Activated naive CD4-positive, alpha-beta T cell treated with anti-CD3 and anti-CD28 coated beads, Interleukin-2, amount 50 U/mL, for 16 hours (primary cell): ENCODE measurements at regions not wholly inside any gene's neighbourhood (a gene's known extent, or its start where the extent isn't known, plus 50 kb on each side); places are given as distances from the start of the nearest gene placed in this dataset.

Experiments used
- DNase-seq: peaks from one replicate; pipeline ENCODE4 v3.0.0-alpha.2; 2020

DNA sequence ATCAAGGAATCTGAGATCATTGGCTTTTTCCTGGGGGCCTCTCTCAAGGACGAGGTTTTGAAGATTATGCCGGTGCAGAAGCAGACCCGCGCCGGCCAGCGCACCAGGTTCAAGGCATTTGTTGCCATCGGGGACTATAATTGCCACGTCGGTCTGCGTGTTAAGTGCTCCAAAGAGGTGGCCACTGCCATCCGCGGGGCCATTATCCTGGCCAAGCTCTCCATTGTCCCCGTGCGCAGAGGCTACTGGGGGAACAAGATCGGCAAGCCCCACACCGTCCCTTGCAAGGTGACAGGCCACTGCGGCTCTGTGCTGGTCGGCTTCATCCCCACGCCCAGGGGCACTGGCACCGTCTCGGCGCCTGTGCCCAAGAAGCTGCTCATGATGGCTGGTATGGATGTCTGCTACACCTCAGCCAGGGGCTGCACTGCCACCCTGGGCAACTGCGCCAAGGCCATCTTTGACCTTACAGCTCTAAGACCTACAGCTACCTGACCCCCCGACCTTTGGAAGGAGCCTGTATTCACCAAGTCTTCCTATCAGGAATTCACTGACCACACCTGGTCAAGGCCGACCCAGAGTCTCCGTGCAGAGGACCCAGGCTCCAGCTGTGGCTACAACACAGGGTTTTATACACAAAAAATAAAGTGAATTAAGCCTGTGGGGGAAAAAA, 141.8 kb downstream of the SOCS6 start:
- DNase-seq: no peak

DNA sequence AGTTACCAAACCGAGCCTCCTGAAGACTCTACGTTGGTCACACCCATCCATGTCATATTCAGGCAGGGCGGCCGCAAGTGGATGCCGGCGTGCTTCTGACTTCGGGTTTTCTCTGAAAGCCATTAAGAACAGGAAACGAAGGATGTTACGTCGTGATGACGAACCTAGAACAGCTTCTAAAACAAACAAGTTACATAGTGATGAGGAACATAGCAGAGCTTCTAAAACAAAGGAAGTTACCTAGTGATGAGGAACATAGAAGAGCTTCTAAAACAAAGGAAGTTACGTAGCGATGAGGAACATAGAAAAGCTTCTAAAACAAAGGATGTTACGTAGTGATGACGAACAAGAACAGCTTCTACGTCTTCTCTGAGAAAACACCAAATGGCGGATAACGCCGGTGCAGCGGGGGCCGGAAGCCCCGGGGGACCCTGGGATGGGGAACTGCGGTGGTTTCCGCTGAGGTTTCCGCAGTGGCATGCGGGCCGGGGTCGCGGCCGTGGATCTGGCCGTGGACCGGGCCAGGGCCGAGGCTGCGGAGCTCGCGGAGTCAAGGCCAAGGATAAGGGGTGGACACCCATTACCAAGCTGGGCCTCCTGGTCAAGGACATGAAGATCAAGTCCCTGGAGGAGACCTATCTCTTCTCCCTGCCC, 141.1 kb downstream of the SOCS6 start:
- DNase-seq: no peak

DNA sequence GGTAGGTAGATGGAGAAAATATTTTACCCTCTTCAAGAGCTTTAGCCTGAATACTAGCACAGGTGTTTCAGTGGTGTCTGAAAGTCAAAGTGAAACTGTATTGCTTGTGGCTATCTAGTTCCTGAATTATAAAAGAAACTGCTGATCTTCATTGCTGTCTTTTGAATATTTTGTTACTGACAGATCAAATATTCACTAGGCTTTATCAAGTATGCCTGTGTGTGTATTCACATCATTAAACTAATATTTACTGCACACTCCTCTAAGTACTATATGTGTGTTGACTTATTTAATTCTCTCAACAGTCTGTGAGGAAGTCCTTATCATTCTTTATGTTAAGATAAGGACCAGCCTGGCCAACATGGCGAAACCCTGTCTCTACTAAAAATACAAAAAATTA, 139.6 kb downstream of the SOCS6 start:
- DNase-seq: no peak

DNA sequence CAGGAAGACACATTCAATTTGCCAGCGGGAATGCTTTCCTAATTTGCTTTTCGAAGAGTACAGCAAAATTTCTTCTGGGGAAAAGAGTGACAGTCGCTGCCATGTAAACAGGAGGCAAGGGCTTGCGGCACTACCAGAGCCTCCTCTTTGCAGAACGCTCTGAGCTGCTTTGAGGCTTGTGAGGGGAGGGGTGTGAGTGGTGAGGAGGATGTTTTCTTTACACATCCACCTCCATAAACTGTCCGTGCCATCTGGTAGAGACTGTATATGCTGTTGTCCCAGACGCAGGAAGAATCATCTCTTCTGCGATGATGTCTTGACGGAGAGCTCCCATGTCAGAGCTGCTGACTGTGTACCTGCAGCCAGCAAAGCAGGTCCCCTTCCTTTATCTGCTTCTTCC, 138.0 kb downstream of the SOCS6 start:
- DNase-seq: no peak

DNA sequence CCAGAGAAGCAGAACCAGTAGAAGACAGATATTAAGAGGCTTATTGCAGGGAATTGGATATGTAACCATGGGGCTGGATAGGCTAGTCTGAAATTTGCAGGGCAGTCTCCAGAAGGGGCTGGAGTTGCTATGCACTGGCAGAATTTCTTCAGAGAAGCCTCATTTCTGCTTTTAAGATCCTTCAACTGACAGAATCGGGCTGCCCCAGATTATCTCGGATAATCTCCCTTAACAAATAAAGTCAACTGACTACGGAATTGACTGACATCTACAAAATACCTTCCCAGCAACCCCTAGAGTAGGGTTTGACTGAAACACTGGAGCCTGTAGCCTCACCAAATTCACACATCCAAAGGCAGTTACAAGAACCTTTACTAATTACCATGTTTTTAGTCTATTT, 136.4 kb downstream of the SOCS6 start:
- DNase-seq: no peak

DNA sequence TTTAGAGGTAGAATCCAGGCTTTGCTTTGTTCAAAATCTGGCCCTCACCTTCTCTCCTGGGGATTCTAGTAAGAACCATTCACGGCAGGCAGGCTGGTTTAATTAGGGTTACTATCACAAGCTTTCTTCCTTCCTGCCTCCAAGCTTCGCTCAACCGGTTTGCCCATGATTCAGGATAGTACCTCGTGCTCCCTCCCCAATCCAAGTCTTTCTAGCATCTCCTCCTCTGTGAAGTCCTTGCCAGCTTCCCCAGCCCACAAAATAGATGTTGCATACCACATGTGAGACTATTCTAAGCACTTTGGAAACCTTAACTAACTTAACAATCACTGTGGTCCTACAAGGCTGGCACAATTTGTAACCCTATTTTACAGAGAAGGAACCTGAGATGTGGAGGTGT, 135.1 kb downstream of the SOCS6 start:
- DNase-seq: no peak

DNA sequence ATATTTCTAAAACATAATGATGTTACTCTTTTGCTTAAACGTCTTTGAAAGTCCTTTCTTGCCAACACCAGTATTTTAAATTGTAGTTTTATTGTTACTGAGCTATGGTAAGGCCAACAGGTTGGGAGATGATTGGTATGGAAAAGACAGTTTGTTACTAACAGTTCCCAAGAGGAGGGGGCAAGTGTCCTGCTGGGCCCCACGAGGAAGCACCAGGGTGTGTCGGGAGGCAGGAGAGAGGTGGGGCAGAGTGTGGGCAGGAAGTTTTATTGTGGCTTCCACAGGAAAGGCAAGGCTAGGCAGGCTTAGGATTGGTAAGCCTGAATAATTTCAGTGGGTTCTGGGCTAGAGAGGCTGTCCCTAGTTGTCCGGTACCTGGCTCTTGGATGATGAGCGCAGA, 134.3 kb downstream of the SOCS6 start:
- DNase-seq: no peak

DNA sequence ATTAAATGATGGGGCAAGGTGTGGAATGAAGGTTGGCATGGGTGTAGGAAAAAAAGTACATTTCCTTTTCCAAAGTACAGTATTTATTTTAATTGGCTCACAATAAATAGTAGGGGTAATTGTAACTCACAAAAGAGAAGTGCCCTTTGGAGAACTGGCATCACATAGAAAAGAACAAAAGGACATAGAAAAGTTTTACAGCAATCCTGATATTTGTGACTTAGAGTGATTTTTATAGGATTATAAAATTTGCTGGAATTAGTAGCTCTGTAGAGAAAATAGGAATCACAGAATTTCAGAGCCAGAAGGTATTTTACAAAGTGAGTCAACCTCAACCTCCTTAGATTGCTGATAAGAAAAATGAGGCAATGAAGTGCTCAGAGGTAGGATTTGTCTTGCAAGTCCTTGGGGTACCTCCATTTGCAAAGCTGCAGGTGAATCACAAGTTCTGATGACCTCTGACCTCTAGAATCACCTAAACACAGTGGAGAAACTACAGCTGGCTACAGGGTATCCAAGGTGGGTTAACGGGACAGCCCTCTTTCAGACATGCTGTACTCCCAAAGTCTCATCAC, 133.6 kb downstream of the SOCS6 start:
- DNase-seq: no peak

DNA sequence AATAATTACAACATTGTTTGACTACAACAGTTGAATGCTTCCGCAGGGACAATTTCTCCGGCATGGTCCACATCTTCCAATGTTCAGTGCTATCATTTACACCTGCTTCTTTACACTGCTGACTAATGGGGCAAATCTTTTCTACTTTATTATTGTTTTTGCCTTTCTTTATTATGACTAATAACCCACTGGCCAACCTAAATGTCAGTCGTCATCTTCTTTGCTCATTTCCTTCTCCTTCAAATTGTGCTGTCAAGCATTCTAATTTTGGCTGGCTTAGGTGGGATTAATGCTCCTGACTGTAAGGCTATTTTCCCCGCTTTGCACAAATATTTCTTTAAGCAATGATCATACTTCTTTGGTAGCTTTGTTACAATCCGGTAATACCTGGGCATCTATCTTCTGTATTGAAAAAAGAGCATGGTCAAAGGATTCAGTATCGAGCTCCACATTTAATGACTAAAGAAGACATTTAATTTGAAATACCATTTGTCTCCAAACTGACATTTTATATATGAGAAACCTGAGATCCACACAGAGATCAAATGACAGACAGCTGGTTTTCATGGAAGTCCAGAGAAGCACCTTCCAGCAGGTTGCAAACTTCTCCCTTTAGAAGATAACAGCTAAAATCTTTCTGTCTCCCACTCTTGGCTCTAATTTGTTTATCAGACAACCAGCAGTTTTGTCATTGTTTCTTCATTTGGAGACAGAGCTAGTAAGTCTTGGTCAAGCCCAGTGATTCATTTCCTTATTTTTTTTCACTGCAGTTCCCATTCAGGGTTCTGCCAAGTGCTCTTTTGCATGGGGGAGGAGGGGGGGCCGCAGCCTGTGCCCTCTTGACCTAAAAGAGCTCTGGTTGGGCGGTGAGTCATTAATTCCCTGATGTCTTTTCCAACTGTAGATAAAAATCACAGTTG, 132.9 kb downstream of the SOCS6 start:
- no peak for DNase-seq

DNA sequence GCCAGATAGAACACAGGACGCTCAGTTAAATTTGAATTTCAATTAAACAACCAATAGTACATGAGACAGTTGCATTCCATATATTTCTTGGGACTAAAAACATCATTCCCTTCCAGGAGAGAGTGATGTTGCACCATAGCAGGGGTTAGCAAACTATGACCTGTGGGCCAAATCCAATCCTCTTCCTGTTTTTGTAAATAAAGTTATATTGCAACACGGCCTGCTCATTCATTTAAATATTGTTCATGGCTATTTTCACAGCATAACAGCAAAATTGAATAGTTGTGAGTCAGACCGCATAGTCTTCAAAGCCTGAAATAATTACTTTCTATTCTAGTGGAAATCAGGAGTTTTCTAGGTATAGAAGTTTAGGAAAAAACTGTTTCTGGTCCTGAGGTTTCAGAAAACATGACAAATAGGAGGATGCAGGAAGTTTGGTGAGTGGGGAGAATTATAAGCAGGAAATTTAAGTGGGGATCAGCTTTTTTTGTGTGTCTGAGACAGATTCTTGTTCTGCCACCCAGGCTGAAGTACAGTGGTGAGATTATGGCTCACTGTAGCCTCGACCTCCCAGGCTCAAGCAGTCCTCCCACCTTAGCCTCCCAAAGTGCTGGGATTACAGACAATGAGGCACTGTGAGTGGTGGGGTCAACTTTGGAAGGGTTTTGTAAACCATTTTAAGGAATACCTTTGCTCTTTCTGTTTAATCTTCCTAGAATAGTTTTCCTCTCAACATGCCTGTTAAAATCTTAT, 131.5 kb downstream of the SOCS6 start:
- no peak for DNase-seq

DNA sequence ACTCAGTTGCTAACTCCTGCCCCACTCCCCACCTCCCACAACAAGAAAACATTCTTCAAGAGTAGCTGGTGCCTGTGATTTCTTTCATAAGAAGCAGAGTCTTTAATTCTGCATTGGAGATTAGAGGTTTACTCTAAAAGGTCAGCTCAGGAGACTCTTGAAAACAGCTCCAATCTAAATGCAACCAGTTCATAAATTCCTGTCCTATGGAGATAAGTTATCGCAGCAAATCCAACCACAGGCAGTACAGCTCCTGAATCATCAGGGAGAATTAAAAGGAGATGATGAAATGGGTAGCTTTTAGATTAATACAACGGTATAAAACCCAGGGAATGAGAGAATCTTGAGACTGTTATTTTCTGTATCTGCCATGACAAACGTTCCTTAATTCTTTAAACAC, 130.7 kb downstream of the SOCS6 start:
- DNase-seq: no peak

DNA sequence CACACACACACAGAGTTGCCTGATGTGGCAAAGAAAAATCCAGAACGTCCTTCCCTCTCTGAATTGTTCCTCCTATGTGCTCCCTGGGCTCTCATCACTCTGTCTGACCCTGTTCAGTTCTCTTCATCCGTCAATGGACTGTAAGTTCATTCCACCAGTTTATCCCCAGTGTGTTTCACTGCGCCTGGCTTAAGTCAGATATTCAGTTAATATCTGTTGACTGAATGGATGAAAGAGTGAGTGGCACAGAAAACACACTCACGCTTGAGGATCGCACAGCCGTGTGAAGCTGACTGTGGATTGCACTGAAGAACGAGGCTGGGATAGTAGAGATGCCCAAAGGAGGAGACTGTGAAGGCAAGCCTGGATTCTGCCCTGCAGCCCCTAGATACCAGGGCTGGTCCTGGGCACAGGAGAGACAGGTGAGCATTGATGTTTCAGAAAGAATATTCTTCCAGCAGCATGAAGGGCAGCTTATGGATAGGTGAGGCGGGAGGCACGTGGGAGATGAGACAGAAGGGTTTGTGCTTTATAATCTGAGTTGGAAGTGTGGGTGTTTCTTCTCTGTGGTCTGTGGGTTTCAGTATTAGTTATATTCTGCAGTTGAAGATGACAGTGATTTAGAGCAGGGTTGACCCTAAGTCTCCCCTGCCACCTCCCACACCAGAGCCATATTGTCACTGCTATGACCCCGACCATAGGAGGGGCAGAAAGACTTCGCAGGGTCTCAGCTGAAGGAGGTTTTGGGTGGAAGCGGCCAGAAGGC, 129.9 kb downstream of the SOCS6 start:
- no peak for DNase-seq

DNA sequence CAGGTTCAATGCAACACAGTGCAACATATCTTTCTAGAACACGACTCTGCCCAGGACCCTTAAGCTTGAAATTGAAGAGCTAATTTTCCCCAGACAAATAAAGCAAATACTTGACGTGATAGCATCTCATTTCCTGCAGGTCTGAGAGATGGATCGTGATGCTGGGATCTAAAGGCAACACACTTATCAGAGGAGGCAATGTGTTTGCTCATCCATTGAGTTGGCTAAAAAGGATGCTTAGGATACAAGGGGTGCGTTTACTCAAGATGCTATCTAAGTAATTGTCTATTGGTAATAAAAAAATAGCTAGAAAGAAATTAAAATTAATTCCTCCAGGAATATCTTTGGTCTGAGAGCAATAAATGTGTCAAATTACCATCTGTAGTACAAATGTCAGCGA, 129.0 kb downstream of the SOCS6 start:
- DNase-seq: no peak

DNA sequence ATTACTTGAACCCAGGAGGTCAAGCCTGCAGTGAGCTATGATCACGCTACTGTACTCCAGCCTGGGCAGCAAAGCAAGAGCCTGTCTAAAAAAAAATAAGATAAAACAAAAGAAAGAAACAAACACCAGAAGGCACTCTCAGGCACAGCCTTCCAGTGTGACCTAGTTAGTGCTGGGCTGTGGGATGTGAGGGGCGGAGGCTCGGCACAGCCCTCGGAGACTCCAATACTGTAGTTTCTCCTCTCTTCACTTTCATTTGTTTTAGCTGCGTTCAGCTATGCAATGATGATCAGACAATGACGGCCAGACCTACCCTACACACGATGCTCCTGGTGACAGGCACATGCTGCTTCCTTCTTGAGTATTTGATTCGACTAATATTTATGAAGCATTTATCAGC, 127.7 kb downstream of the SOCS6 start:
- DNase-seq: no peak

DNA sequence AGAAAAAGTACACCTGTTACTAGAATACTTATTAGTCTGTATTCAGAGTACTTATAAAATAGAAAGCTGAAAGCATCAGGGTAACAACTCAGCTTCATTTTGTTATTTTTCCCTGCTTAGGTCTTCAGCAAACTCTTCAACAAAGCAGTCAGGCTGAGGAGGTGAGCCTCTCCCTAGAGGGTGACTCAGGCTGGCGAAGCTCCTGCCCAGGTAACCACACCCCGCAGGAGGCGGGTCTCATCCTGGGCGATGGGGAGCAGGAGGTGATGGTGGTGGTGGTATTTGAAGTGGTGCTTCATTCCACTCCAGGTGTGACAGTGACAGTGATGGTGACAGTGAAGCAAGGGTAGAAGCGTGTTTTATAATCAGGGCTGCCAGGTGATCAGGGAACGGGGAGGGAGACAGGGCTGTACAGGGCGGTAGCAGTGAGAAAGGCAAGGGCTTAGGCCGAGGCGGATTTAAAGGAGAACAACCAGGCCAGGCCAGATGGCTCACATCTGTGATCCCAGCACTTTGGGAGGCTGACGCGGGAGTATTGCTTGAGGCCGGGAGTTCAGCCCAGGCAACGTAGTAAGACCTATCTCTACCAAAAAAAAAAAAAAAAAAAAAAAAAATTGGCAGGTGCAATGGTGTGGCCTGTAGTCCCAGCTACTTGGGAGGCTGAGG, 127.1 kb downstream of the SOCS6 start:
- DNase-seq: no peak

DNA sequence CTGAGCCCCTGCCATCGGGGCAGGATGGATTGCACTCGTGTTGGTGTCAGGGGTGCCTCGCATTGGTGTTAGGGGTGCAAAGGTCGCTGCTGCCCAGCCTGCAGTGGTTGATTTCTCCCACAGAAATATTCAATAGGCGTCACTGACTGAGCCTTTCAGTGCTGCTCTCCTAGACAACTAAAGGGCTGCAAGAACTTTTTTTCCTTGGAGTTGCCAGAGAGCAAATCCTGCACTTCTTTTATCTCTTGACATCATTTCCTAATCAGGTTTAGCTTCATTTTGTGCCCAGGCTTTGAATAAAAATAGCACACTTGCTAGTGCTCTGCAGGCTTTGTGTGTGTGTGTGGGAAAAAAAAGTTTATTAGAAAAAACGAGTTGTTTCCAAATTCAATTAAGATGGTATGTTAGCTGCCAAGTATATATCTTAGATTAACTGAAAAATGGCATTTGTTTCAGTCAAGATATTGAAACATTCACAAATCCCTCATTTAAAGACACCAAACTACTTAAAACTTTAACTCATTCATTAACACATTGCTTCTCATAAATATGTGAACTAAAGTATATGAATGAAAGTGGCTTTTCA, 125.6 kb downstream of the SOCS6 start:
- DNase-seq: no peak

DNA sequence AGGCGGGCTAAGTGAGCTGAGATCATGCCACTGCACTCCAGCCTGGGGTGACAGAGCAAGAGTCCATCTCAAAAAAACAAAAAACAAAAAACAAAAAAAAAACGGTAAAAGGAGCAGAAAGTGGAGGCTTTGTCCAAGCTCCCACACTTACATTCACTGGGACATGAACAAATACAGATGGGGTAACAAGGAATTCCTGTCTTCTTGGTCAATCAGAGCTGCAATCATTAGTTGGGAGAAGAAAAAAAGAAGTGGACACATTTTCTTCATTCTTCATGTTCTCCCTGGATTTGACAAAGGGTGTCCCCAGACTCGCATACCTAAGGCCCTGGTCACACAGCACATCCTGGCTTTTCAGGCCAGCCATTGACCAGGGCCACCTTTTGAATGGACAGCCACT, 124.6 kb downstream of the SOCS6 start:
- no peak for DNase-seq

DNA sequence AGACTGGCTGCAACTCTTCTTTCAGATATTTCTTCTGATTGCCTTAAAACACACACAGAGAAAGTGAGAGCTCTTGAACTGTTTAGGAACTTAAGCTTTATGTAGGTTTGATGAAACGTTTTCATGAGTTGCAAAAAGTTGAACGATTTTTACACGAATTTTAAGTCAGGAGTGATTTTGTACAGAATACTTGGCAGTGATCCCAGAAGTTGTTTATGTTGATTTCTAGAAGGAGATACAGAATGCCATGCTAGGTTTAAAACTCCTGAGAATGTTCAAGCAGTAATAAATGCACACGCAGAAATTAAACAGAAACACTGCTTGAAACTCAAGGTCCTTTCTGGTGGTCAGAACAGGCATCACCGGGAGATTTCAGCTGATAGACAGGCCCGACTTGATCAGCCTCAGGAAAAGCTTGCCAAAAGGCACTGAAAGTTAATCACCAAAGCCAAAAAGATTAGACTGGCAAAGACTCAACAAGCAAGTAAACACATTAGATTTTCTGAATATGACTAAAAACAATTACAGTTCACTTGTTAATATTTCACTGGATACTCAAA, 123.1 kb downstream of the SOCS6 start:
- no peak for DNase-seq

DNA sequence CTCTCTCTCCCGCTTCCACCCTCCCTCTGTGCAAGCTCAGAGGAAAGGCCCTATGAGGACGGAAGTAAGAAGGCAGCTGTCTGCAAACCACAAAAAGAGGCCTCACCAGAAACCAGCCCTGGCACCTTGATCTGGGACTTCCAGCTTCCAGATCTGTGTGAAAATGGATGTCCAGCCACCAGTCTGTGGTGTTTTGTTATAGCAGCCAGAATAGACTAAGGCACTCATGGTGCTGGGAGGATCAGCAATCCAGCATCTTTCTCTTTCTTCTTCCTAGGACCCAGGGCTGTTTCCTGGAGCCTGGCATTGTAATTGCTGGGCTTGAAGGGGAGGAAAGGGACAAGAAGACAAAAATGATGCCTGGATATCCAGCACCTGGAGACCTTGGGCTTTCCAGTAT, 122.5 kb downstream of the SOCS6 start:
- no peak for DNase-seq

DNA sequence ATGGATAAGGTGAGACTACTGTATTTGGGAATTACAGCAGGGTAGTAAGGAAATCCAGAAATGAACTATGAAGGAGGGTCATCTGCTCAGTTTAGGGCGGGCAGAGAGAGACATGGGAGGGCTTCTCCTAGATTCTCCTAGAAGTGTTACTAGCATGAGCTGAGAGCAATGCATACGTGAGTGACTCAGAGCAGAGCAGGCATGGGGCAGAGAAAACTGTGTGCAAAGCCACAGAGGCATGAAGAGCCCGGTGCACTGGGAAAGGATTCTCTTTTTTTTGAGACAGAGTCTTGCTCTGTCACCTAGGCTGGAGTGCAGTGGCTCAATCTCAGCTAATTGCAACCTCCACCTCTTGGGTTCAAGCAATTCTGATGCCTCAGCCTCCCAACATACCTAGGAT, 116.2 kb downstream of the SOCS6 start:
- DNase-seq: no peak

DNA sequence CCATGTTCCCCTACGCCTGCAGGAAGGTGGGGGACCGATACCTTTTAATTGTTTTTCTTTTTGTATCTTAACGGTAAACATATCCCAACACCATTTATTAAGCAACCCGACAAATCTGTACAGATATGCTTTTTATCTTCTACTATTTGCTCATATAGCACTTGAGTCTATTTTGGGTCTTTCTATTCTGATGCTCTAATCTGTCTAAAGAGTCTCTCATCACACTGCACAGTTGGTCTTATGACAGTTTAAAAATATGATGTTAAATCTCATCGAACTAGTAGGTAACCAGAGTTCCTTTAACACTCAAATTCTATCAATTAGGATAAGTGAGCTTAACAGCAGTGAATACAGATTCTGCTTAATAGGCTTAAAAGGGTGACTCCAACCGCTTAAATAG, 111.6 kb downstream of the SOCS6 start:
- no peak for DNase-seq
